ENCODE measurements at regions not wholly inside any gene's neighbourhood (a gene's known extent, or its start where the extent isn't known, plus 50 kb on each side); places are given as distances from the start of the nearest gene placed in this dataset.

DNA sequence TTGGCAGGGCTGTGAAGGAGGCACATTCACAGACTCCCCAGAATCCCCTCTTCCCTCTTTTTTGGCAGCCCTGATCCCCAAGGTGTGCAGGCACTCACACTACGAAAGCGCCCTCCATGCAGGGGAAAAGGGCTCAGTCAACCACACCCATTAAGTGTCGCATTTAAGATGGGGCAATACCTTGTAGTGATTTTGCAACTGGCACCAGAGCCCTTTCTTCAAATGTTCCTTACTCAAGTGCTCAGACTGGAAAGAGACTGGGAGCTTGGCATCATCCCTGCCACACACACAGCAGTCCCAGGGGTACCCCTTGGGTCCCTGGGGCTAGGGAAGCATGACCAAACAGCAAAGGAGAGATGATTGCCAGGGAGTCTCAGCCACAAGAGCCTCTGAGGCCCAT, 190.1 kb downstream of the HAUS1 start:
- no peak overlapping the region for H3K4me3 Mint-ChIP-seq (ENCODE audit: unreplicated experiment)

DNA sequence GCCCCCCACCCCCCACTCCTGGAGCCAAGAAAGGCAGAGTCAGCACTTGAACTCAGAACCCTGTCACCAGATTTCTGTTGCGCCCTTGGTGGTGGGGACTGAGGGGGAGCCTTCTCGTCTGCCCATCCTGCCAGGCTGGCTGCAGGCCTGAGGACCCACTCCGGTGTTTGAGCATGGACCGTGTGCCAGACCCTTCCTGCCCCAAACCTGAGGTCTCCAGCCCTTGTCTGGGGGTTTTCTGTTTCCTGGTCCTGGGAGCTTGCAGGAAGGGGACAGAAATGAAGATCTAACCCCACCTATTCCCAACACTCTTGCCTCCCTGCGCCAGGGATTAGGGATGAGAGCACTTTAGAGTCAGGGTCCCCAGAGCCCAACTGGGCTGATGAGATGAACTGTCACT, 190.6 kb downstream of the HAUS1 start:
- TF ChIP-seq, protein P1, sequence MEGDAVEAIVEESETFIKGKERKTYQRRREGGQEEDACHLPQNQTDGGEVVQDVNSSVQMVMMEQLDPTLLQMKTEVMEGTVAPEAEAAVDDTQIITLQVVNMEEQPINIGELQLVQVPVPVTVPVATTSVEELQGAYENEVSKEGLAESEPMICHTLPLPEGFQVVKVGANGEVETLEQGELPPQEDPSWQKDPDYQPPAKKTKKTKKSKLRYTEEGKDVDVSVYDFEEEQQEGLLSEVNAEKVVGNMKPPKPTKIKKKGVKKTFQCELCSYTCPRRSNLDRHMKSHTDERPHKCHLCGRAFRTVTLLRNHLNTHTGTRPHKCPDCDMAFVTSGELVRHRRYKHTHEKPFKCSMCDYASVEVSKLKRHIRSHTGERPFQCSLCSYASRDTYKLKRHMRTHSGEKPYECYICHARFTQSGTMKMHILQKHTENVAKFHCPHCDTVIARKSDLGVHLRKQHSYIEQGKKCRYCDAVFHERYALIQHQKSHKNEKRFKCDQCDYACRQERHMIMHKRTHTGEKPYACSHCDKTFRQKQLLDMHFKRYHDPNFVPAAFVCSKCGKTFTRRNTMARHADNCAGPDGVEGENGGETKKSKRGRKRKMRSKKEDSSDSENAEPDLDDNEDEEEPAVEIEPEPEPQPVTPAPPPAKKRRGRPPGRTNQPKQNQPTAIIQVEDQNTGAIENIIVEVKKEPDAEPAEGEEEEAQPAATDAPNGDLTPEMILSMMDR (IDR thresholded peaks at IDR 0.05; ENCODE audit: insufficient read depth in 1 of 2, low read depth in 1 of 2, low read length in 1 of 2, severe bottlenecking in 1 of 2, unreplicated experiment in 1 of 2), result no peak

More for the DNA sequence above, 190.1 kb downstream of the HAUS1 start:
- TF ChIP-seq, protein P1 (IDR thresholded peaks at IDR 0.05; ENCODE audit: insufficient read depth in 1 of 2, low read depth in 1 of 2, low read length in 1 of 2, severe bottlenecking in 1 of 2, unreplicated experiment in 1 of 2), result no peak
- H3K9me3 ChIP-seq, result no peaks in the 10 kb centered on the region
- no peaks in the 10 kb centered on the region for H3K4me1 ChIP-seq
- CTCF ChIA-PET, result no interaction called here
- no peak for DNase-seq
- BruUV-seq (replicated peaks), result no TSS peak
- Mint-ChIP-seq H3K27me3 (ENCODE audit: insufficient read depth, unreplicated experiment) (peaks cover 2% of the 10 kb centered on the region), H3K36me3 (ENCODE audit: insufficient read depth, unreplicated experiment) (no peaks in the 10 kb centered on the region), H3K27ac (ENCODE audit: unreplicated experiment) (no peak overlapping the region), H3K4me1 (ENCODE audit: low read depth, unreplicated experiment) (no peaks in the 10 kb centered on the region), H3K9me3 (ENCODE audit: unreplicated experiment) (no peaks in the 10 kb centered on the region)
- no peaks in the 10 kb centered on the region for H3K27me3 ChIP-seq (replicated peaks; ENCODE audit: control insufficient read depth, insufficient read depth, low read length)
- intact Hi-C loops (cut with micrococcal nuclease; ENCODE audit: unreplicated experiment), result no loop called here
- H3K36me3 ChIP-seq (ENCODE audit: control insufficient read depth, insufficient read depth, low read length), result no peaks in the 10 kb centered on the region
- POLR2A ChIA-PET, result no interaction called here
- no peak overlapping the region for H3K4me3 ChIP-seq (ENCODE audit: low read depth, low read length)

DNA sequence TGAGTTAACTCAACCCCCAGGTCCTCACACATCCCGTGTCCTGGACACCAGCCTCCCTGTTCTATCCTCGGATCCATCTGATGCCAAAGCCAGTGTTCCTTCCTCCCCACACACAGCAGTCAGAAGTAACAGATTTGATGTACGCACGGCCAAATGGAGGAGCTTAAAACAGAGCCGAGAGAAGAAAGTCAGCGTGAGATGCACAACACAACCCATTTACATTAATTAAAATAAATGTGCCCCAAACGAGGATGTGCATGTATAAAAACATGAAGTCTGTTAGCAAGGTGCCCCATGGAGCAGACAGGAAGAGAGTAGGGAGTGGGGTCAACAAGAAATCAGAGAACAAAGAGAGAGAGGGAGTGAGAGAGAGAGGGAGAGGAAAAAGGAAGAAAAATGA, 191.2 kb downstream of the HAUS1 start:
- POLR2A ChIA-PET, result no interaction called here

More for the DNA sequence above, 190.6 kb downstream of the HAUS1 start:
- no peak overlapping the region for H3K27ac Mint-ChIP-seq (ENCODE audit: unreplicated experiment)
- no peaks in the 10 kb centered on the region for H3K4me1 Mint-ChIP-seq (ENCODE audit: low read depth, unreplicated experiment)
- POLR2A ChIA-PET, result no interaction called here
- DNase-seq, result no peak
- no peaks in the 10 kb centered on the region for H3K9me3 Mint-ChIP-seq (ENCODE audit: unreplicated experiment)
- CTCF ChIA-PET, result no interaction called here
- intact Hi-C loops (cut with micrococcal nuclease; ENCODE audit: unreplicated experiment), result no loop called here
- Histone ChIP-seq H3K27me3 (replicated peaks; ENCODE audit: control insufficient read depth, insufficient read depth, low read length) (no peaks in the 10 kb centered on the region), H3K9me3 (no peaks in the 10 kb centered on the region), H3K4me3 (ENCODE audit: low read depth, low read length) (no peak overlapping the region), H3K4me1 (no peaks in the 10 kb centered on the region), H3K36me3 (ENCODE audit: control insufficient read depth, insufficient read depth, low read length) (no peaks in the 10 kb centered on the region)
- no peaks in the 10 kb centered on the region for H3K36me3 Mint-ChIP-seq (ENCODE audit: insufficient read depth, unreplicated experiment)
- H3K27me3 Mint-ChIP-seq (ENCODE audit: insufficient read depth, unreplicated experiment), result peaks cover 6% of the 10 kb centered on the region
- no TSS peak for BruUV-seq (replicated peaks)
- no peak overlapping the region for H3K4me3 Mint-ChIP-seq (ENCODE audit: unreplicated experiment)

More for the DNA sequence above, 191.2 kb downstream of the HAUS1 start:
- Mint-ChIP-seq H3K4me1 (ENCODE audit: low read depth, unreplicated experiment) (no peaks in the 10 kb centered on the region), H3K27me3 (ENCODE audit: insufficient read depth, unreplicated experiment) (peaks cover 6% of the 10 kb centered on the region), H3K4me3 (ENCODE audit: unreplicated experiment) (no peak overlapping the region), H3K9me3 (ENCODE audit: unreplicated experiment) (no peaks in the 10 kb centered on the region), H3K27ac (ENCODE audit: unreplicated experiment) (no peak overlapping the region), H3K36me3 (ENCODE audit: insufficient read depth, unreplicated experiment) (no peaks in the 10 kb centered on the region)
- no peaks in the 10 kb centered on the region for H3K4me1 ChIP-seq
- no peak for DNase-seq
- no peaks in the 10 kb centered on the region for H3K27me3 ChIP-seq (replicated peaks; ENCODE audit: control insufficient read depth, insufficient read depth, low read length)
- no TSS peak for BruUV-seq (replicated peaks)
- CTCF ChIA-PET, result no interaction called here
- no peaks in the 10 kb centered on the region for H3K9me3 ChIP-seq
- no peaks in the 10 kb centered on the region for H3K36me3 ChIP-seq (ENCODE audit: control insufficient read depth, insufficient read depth, low read length)
- H3K4me3 ChIP-seq (ENCODE audit: low read depth, low read length), result no peak overlapping the region
- intact Hi-C loops (cut with micrococcal nuclease; ENCODE audit: unreplicated experiment), result no loop called here
- TF ChIP-seq, protein P1 (IDR thresholded peaks at IDR 0.05; ENCODE audit: insufficient read depth in 1 of 2, low read depth in 1 of 2, low read length in 1 of 2, severe bottlenecking in 1 of 2, unreplicated experiment in 1 of 2), result no peak

All from Caco-2 (cell line).